Duodenal mucosa (tissue), 2 donors: ENCODE measurements at regions not wholly inside any gene's neighbourhood (a gene's known extent, or its start where the extent isn't known, plus 50 kb on each side); places are given as distances from the start of the nearest gene placed in this dataset.
"Not testable (repeated sequence)": the region's sequence is repeated elsewhere in the genome, so short reads cannot be mapped to it uniquely, and the experiment has no call there.

Experiments used
- H3K27ac ChIP-seq: one replicate; pipeline ENCODE4 v1.7.0; 2013; ENCODE audit warnings: low read depth, low read length
- H3K27me3 ChIP-seq, 2 donors: one replicate each; pipeline ENCODE4 v1.7.0; 2013; ENCODE audit warnings: low read length in 2 of 2, control low read depth in 1 of 2; ENCODE audit not compliant: insufficient read depth in 2 of 2, control insufficient read depth in 1 of 2
- H3K36me3 ChIP-seq, 2 donors: one replicate each; pipeline ENCODE4 v1.7.0; 2013; ENCODE audit warnings: low read length in 2 of 2, control low read depth in 1 of 2; ENCODE audit not compliant: insufficient read depth in 2 of 2, control insufficient read depth in 1 of 2
- H3K4me1 ChIP-seq, 2 donors: one replicate each; pipeline ENCODE4 v1.7.0; 2013; ENCODE audit warnings: low read length in 2 of 2, control low read depth in 1 of 2; ENCODE audit not compliant: insufficient read depth in 2 of 2, control insufficient read depth in 1 of 2
- H3K4me3 ChIP-seq, 2 donors: one replicate each; pipeline ENCODE4 v1.7.0; 2013; ENCODE audit warnings: low read length in 2 of 2, low read depth in 1 of 2
- H3K9ac ChIP-seq, 2 donors: one replicate each; pipeline ENCODE4 v1.7.0; 2013; ENCODE audit warnings: low read length in 2 of 2, low read depth in 1 of 2
- H3K9me3 ChIP-seq, 2 donors: one replicate each; pipeline ENCODE4 v1.7.0; 2013; ENCODE audit warnings: low read length in 2 of 2, control low read depth in 1 of 2; ENCODE audit not compliant: control insufficient read depth in 1 of 2

DNA sequence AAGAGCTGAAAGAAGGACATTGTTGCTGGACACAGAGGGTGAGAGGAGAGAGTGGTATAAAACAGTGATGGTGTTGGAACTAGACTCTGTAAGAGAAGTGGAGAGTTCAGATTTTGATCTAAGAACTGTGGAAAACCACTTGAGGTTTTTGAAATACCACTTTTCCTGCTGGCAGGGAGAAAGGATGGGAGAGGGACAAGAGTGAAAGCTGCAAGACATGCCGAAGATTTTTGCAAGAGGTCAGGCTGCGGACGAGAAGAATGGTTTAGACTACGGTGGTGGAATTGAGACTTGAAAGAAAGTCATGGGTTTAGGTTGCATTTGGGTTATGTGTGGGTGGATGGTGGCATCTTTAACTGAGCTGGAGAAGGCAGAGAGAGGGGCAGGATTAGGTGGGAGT lies 202.2 kb upstream of the RPS23 start:
- no peaks in the 10 kb centered on the region for H3K36me3 ChIP-seq
- H3K27ac ChIP-seq = no peak overlapping the region
- H3K4me1 ChIP-seq = no peaks in the 10 kb centered on the region
- no peaks in the 10 kb centered on the region for H3K9me3 ChIP-seq
- no peak overlapping the region for H3K9ac ChIP-seq
- H3K27me3 ChIP-seq = no peaks in the 10 kb centered on the region
- no peak overlapping the region for H3K4me3 ChIP-seq

DNA sequence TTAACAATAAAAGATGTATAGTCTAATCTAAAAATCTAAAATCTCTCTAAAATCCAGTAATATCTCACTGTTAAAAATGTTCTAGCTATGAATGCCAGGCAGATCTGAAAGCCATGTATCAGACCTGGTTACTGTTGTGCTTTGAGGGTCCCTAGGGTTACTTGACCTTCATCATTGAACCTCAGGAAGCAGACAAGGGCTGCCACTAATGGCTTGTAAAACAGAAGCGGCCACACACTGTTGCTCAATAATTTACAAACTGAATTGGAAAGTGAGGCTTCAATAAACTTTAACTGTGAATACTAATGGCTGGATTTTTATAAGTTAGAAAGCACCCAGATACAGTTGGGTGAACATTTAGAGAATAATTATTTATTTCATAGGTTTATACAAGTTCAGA lies 198.0 kb upstream of the RPS23 start:
- H3K27me3 ChIP-seq = no peaks in the 10 kb centered on the region
- H3K9me3 ChIP-seq = no peaks in the 10 kb centered on the region
- H3K4me3 ChIP-seq = no peak overlapping the region
- no peak overlapping the region for H3K27ac ChIP-seq
- H3K4me1 ChIP-seq = no peaks in the 10 kb centered on the region
- no peaks in the 10 kb centered on the region for H3K36me3 ChIP-seq
- no peak overlapping the region for H3K9ac ChIP-seq

GRCh38 chr5:82473262-82473661 lies 195.1 kb upstream of the RPS23 start:
- Histone ChIP-seq H3K9ac (no peak overlapping the region), H3K27me3 (no peaks in the 10 kb centered on the region), H3K4me1 (no peaks in the 10 kb centered on the region), H3K9me3 (no peaks in the 10 kb centered on the region), H3K4me3 (no peak overlapping the region), H3K27ac (no peak overlapping the region), H3K36me3 (no peaks in the 10 kb centered on the region)

GRCh38 chr5:82470185-82470994 lies 192.2 kb upstream of the RPS23 start:
- Histone ChIP-seq H3K4me1 (no peaks in the 10 kb centered on the region), H3K36me3 (no peaks in the 10 kb centered on the region), H3K27ac (no peak overlapping the region), H3K27me3 (no peaks in the 10 kb centered on the region), H3K9me3 (no peaks in the 10 kb centered on the region), H3K4me3 (no peak overlapping the region), H3K9ac (no peak overlapping the region)

DNA sequence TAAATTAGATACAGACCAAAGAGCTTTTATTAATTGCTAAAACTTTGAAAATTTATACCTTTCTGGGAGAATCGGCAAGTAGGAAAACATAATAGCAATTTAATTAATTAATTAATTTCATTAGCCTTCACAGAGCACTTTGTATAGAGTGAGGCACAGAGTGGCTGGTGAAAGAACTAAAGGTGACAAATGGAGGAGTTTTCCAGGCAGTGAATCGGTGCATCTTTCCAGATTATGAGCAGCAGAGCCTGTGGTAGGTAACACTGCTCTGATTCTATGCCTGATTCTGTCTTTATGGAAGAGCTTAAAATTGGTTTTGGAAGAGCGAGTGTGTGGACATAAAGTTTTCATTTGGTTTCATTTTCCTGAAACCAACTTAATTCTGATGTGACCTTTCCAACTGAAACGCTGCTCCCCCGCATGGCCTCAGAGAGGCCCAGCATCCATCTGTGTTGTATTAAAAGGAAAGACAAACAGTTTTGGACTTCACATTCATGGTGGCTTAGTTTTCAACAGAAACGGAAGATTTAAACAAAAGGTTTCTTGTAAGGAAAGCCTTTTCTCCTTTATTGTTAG lies 188.9 kb upstream of the RPS23 start:
- Histone ChIP-seq H3K27ac (no peak overlapping the region), H3K36me3 (no peaks in the 10 kb centered on the region), H3K27me3 (no peaks in the 10 kb centered on the region), H3K9me3 (no peaks in the 10 kb centered on the region), H3K4me3 (no peak overlapping the region), H3K4me1 (no peaks in the 10 kb centered on the region), H3K9ac (no peak overlapping the region)

DNA sequence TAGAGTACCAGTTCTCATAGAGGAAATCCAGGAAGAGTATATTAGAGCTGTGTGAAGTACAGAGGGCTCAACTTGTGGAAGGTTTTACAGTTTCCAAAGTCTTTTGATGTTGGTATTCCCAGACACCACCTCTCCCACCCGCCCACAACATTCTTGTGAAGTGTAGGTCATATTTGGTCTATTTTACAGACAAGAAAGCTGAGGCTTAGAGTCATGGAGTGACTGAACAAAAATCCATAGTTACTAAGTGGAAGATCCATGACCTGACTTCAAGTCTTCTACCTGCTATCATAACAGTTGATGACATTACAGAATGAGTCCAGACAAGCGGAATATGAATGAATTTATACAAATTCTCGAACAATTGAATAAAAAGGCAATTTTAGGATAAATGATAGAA lies 187.1 kb upstream of the RPS23 start:
- Histone ChIP-seq H3K4me3 (no peak overlapping the region), H3K9ac (no peak overlapping the region), H3K27ac (no peak overlapping the region), H3K36me3 (no peaks in the 10 kb centered on the region), H3K27me3 (no peaks in the 10 kb centered on the region), H3K4me1 (no peaks in the 10 kb centered on the region), H3K9me3 (no peaks in the 10 kb centered on the region)

- H3K27ac ChIP-seq = no peak overlapping the region
- no peak overlapping the region for H3K9ac ChIP-seq
- no peaks in the 10 kb centered on the region for H3K27me3 ChIP-seq
- H3K36me3 ChIP-seq = no peaks in the 10 kb centered on the region
- H3K4me3 ChIP-seq = no peak overlapping the region
- H3K4me1 ChIP-seq = no peaks in the 10 kb centered on the region
- peaks cover 0 to 2% of the 10 kb centered on the region in 2 donors for H3K9me3 ChIP-seq
Measured at GRCh38 chr5:82459626-82460025, 181.5 kb upstream of the RPS23 start.

GRCh38 chr5:82455317-82455716 lies 177.2 kb upstream of the RPS23 start:
- H3K27me3 ChIP-seq, H3K9me3 ChIP-seq, H3K36me3 ChIP-seq, H3K4me1 ChIP-seq, H3K9ac ChIP-seq, H3K4me3 ChIP-seq, H3K27ac ChIP-seq: not testable (repeated sequence)

- no peak overlapping the region for H3K27ac ChIP-seq
- no peak overlapping the region for H3K9ac ChIP-seq
- no peaks in the 10 kb centered on the region for H3K36me3 ChIP-seq
- no peaks in the 10 kb centered on the region for H3K27me3 ChIP-seq
- peaks cover 6 to 8% of the 10 kb centered on the region in 2 donors for H3K4me1 ChIP-seq
- H3K4me3 ChIP-seq = no peak overlapping the region
- no peaks in the 10 kb centered on the region for H3K9me3 ChIP-seq
Measured at GRCh38 chr5:82448374-82448773, 170.2 kb upstream of the RPS23 start.

- Histone ChIP-seq H3K27ac (no peak overlapping the region), H3K9ac (no peak overlapping the region), H3K27me3 (no peaks in the 10 kb centered on the region), H3K4me3 (no peak overlapping the region), H3K9me3 (no peaks in the 10 kb centered on the region), H3K4me1 (peaks cover 6 to 8% of the 10 kb centered on the region in 2 donors), H3K36me3 (no peaks in the 10 kb centered on the region)
Measured at GRCh38 chr5:82447913-82448312, 169.8 kb upstream of the RPS23 start.
